GM18505 (cell line): ENCODE measurements at regions not wholly inside any gene's neighbourhood (a gene's known extent, or its start where the extent isn't known, plus 50 kb on each side); places are given as distances from the start of the nearest gene placed in this dataset.
"Not testable (repeated sequence)": the region's sequence is repeated elsewhere in the genome, so short reads cannot be mapped to it uniquely, and the experiment has no call there.

Source experiments
- ATAC-seq: cut with Tn5 transposase; IDR thresholded peaks from one replicate; pipeline ENCODE4 v1.9.1; 2021; ENCODE audit not compliant: unreplicated experiment
- POLR2A ChIP-seq: IDR thresholded peaks from 4 replicates; pipeline ENCODE4 v1.6.1; 2011; ENCODE audit warnings: borderline replicate concordance; ENCODE audit not compliant: insufficient read depth, insufficient read length; ENCODE audit errors: extremely low read depth

GRCh38 chr20:19907326-19908056 is 109.7 kb upstream of the NAA20 start:
- TF ChIP-seq POLR2A: no peak
- ATAC-seq: no peak

DNA sequence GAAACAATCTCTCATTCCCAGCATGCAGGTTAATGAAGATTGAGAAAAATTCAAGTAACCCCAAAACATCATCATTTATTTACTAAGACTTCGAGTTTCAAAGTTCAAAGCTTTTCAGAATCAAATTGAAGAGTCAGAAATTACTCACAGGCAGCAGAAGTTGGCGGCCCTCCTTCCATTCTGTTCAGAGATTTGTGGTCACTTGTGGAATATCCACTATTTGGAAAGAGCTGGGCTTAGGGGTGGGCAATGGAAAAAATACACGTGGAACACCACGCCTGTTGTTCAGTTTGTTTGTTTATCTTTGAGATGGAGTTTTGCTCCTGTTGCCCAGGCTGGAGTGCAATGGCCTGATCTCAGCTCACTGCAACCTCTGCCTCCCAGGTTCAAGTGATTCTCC is 108.6 kb upstream of the NAA20 start:
- no peak for ATAC-seq
- TF ChIP-seq POLR2A: no peak

- TF ChIP-seq POLR2A: no peak
- no peak for ATAC-seq
Measured at GRCh38 chr20:19909725-19910124, 107.4 kb upstream of the NAA20 start.

DNA sequence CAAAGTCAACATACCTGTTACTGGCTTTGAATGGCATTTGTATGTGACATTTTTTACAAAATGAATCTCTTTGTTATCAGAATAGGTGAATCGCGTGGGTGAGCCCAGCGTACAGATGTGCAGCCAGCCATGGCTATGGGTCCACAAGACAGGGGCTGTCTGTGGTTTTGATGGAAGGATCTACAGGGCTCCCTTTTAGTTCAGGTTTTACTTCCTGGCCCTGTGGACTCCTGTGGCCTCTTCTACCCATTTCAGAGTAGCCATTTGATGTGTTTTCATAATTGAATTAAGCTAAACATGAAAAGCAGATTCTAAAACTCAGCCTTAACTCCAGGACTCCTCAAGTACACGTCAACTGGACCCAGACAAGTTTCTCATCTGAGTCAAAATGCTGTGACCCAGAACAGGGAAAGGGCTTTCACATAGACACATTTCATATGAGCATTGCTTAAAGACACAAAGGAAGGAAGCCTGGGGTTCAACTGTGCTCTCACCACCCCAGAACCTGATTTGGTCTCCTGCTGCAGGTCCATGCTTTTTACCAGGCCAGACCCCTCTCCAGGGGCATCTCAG is 105.3 kb upstream of the NAA20 start:
- ATAC-seq: no peak
- no peak for TF ChIP-seq POLR2A

DNA sequence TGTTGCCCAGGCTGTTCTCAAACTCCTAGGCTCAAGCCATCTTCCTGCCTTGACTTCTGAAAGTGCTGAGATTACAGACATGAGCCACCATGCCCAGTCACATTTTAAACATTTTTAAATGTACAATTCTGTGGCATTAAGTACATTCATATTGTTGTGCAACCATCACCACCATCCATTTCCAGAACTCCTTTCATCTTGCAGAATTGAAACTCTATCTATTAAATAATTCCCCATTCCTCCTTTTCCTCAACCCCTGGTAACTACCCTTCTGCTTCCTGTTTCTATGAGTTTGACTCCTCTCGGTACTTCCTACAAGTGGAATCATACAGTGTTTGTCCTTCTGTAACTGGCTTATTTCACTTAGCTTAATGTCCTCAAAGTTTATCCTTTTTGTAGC is 103.8 kb upstream of the NAA20 start:
- ATAC-seq: no peak
- TF ChIP-seq POLR2A: no peak

GRCh38 chr20:19913927-19914614 is 103.1 kb upstream of the NAA20 start:
- TF ChIP-seq POLR2A: no peak
- no peak for ATAC-seq

DNA sequence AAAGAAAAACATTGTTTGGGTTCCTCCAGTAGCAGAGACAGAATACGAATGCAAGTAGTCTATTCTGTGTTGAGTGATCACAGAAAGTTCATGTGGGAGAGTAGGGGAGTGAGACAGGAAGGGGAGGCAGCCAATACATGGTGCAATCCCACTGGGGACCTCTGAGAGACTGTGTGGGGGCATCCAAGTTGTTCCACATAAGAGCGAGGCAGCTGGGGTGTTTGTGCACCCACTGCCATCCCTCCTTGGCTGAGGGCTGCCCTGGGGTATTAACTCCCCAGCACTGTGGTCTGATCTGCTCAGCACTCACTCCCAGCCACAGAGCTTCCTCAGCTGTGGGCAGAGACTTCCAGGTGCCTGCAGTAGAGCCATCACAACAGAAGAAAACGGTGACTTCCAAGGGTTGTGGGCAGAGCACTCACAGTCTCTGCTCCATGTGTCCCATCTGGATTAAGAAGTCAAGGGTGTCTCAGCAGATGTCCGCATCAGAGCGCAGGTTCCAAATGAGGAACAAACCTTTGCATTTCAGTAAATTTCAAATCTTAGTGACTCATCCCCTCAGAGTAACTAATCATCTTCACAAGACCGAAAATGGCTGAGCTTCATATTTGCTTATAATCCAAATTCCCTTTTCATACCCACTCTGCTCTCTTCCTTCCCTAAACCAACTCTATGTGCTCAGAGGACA is 101.9 kb upstream of the NAA20 start:
- no peak for TF ChIP-seq POLR2A
- no peak for ATAC-seq

GRCh38 chr20:19916531-19917485 is 100.4 kb upstream of the NAA20 start:
- no peak for ATAC-seq
- no peak for TF ChIP-seq POLR2A

- ATAC-seq: no peak
- TF ChIP-seq POLR2A: no peak
Measured at GRCh38 chr20:19918965-19919329, 98.2 kb upstream of the NAA20 start.

DNA sequence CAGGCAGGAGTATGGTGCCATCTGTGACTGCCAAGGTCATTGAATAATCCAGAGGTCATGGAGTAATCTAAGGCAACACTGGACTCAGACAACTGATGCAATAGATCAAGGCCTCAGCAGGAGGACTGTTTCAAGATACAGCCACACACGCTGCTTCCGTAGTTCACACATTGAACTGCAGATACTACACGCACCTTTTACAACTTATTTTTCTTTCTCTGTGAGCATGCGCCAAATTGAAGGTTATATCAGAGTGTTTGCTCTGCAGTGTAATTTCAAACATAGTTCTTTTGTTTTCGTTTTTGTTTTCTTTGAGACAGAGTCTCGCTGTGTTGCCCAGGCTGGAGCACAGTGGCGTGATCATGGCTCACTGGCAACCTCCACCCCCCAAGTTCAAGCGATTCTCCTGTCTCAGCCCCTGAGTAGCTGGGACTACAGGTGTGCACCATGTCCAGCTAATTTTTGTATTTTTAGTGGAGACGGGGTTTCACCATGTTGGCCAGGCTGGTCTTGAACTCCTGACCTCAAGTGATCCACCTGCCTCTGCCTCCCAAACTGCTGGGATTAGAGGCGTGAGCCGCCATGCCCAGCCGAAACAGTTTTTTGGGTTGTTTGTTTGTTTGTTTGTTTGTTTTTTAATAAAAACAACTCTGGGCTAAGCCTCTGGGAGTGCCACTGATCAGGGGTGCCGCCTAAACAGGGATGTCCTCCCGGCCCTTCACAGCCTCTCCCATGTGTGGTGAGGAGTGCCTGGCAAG is 96.6 kb upstream of the NAA20 start:
- no peak for ATAC-seq
- no peak for TF ChIP-seq POLR2A

DNA sequence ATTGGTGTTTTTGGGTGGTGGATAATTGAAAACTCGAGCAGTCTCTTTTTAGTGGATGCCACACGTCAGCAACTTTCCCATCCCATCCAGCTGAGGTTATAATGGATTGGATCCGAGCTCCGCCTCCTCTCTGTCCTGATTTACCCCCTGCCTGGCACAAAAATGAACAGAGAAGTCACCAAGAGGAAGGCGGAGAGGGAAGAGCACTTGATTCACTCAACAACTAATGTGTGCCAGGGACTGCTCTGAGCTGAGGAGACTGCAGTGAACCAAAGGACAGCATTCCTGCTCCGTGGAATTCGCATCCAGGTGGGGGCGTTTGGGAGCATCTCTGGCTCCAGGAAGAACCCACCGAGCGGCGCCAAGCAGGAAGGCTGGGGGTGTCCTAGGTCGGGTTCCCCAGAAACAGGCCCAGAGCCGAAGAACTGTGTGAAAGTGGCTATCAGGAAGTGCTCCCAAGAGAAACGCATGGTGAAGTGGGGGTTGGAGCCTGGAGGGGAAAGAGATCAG is 95.8 kb upstream of the NAA20 start:
- TF ChIP-seq POLR2A: no peak
- ATAC-seq: no peak

DNA sequence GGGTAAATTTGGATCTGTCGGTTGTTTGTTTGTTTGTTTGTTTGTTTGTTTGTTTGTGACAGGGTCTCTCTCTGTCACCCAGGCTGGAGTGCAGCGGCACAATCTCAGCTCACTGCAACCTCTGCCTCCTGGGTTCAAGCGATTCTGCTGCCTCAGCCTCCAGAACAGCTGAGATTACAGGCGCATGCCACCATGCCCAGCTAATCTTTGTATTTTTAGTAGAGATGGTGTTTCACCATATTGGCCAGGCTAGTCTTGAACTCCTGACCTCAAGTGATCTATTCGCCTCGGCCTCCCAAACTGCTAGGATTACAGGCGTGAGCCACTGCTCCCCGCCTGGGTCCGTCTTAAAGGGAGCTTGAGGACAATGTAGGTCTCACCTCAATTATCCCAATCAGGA is 95.3 kb upstream of the NAA20 start:
- not testable (repeated sequence) for ATAC-seq
